GM12878 (cell line): ENCODE measurements at regions not wholly inside any gene's neighbourhood (a gene's known extent, or its start where the extent isn't known, plus 50 kb on each side); places are given as distances from the start of the nearest gene placed in this dataset.

Experiments used
- ATAC-seq: fragments of 200-7000 bp; cut with Tn5 transposase; 3 replicates; pipeline ENCODE4 v1.9.1; 2020; ENCODE audit warnings: mild to moderate bottlenecking, moderate library complexity
- BruUV-seq: library from RNA; stranded (reverse); fragments of 400-500 nt; replicated peaks from 2 replicates; lab custom pipeline; 2021; lab: Mats Ljungman, UMichigan
- CTCF ChIA-PET: fragments of 300-600 bp; sonication (Branson Sonifier 250); formaldehyde crosslinking; extraction: SDS; loops from one replicate; lab custom pipeline; 2021; ENCODE audit warnings: inconsistent platforms; lab: Yijun Ruan, JAX
- POLR2A ChIA-PET: fragments of 350-600 bp; formaldehyde crosslinking; extraction: SDS; loops from one replicate; lab custom pipeline; 2021; ENCODE audit warnings: inconsistent platforms; lab: Charles Lee
- RAD21 ChIA-PET: fragments of 300-600 bp; sonication (Branson Sonifier 250); formaldehyde crosslinking; loops from one replicate; lab custom pipeline; 2023; ENCODE audit warnings: antibody characterized with exemption; ENCODE audit not compliant: unreplicated experiment; lab: Charles Lee
- SMC1A ChIA-PET: fragments of 300-600 bp; sonication (Branson Sonifier 250); formaldehyde crosslinking; loops from one replicate; lab custom pipeline; 2023; ENCODE audit not compliant: unreplicated experiment, uncharacterized antibody; lab: Charles Lee
- DNase-seq: peaks from one replicate; pipeline ENCODE4 v3.0.0-alpha.2; 2011; ENCODE audit warnings: low read depth, low spot score
- FAIRE-seq: peaks from 3 replicates; lab custom pipeline; 2011; peaks lifted over from hg19 to GRCh38; lab: Jason Lieb, UNC
- H2AFZ ChIP-seq: 2 replicates; pipeline ENCODE4 v1.6.0; 2011; ENCODE audit warnings: low read depth, low read length, control low read depth; ENCODE audit not compliant: control insufficient read depth
- H3K27ac ChIP-seq: 2 replicates; pipeline ENCODE4 v1.5.1; 2011; ENCODE audit warnings: control low read depth; ENCODE audit not compliant: control insufficient read depth, insufficient read depth
- H3K27me3 ChIP-seq, 2 experiments: replicated peaks in 1 of 2; 2 replicates each; pipeline versions ENCODE4 v1.6.0 to v1.6.1; 2011; ENCODE audit warnings: low read length in 1 of 2; ENCODE audit not compliant: control insufficient read depth in 2 of 2, insufficient read depth in 2 of 2
- H3K36me3 ChIP-seq, 2 experiments: 2 replicates each; pipeline ENCODE4 v1.5.1; 2011; ENCODE audit warnings: low read length in 1 of 2; ENCODE audit not compliant: control insufficient read depth in 2 of 2, insufficient read depth in 2 of 2
- H3K4me1 ChIP-seq: 2 replicates; pipeline ENCODE4 v1.6.1; 2011; ENCODE audit warnings: mild to moderate bottlenecking, low read length, moderate library complexity, mixed read lengths; ENCODE audit not compliant: control insufficient read depth, insufficient read depth
- H3K4me2 ChIP-seq: 2 replicates; pipeline ENCODE4 v1.6.0; 2011; ENCODE audit warnings: control low read depth; ENCODE audit not compliant: control insufficient read depth, insufficient read depth
- H3K4me3 ChIP-seq: fragments of 200-600 bp; sonication (generic); 2 replicates; pipeline ENCODE4 v1.5.1; 2016
- H3K79me2 ChIP-seq: 2 replicates; pipeline ENCODE4 v1.6.0; 2011; ENCODE audit warnings: low read length; ENCODE audit not compliant: control insufficient read depth, insufficient read depth
- H3K9ac ChIP-seq: 2 replicates; pipeline ENCODE4 v1.8.0; 2011; ENCODE audit warnings: low read length, control low read depth, mixed read lengths; ENCODE audit not compliant: control insufficient read depth, insufficient read depth
- H3K9me3 ChIP-seq: replicated peaks from 3 replicates; pipeline ENCODE4 v1.5.1; 2011; ENCODE audit warnings: mild to moderate bottlenecking, low read length; ENCODE audit not compliant: control insufficient read depth, insufficient read depth
- H4K20me1 ChIP-seq: 2 replicates; pipeline ENCODE4 v1.6.0; 2011; ENCODE audit not compliant: control insufficient read depth, insufficient read depth
- BCL11A ChIP-seq: IDR thresholded peaks from 2 replicates; pipeline ENCODE4 v1.6.1; 2011; ENCODE audit warnings: low read depth, low read length
- BHLHE40 ChIP-seq, 2 experiments: fragments of 450-650 bp in 1 of 2; IDR thresholded peaks; 2 replicates each; pipeline ENCODE4 v1.6.1; 2011 to 2017; ENCODE audit warnings: low read depth in 2 of 2, borderline replicate concordance in 1 of 2, improper control_type of control experiment in 1 of 2, low read length in 1 of 2, mild to moderate bottlenecking in 1 of 2
- CHD2 ChIP-seq: IDR thresholded peaks from 2 replicates; pipeline ENCODE4 v1.6.1; 2011; ENCODE audit warnings: low read depth, low read length, improper control_type of control experiment, borderline replicate concordance
- EP300 ChIP-seq, 2 experiments: fragments of 150-350 bp in 1 of 2; IDR thresholded peaks; 2 replicates each; pipeline ENCODE4 v1.6.1; 2011 to 2012; ENCODE audit warnings: low read depth in 2 of 2, low read length in 2 of 2, borderline replicate concordance in 1 of 2, improper control_type of control experiment in 1 of 2, inconsistent platforms in 1 of 2; ENCODE audit not compliant: control insufficient read depth in 1 of 2
- JUNB ChIP-seq: IDR thresholded peaks from 2 replicates; pipeline ENCODE4 v1.6.1; 2016; ENCODE audit warnings: antibody characterized with exemption, mild to moderate bottlenecking
- NFIC ChIP-seq: IDR thresholded peaks from 2 replicates; pipeline ENCODE4 v1.6.1; 2012; ENCODE audit warnings: low read depth, mild to moderate bottlenecking, inconsistent platforms, low read length, moderate library complexity
- PAX5 ChIP-seq: IDR thresholded peaks from 2 replicates; pipeline ENCODE4 v1.6.1; 2011; ENCODE audit warnings: low read depth, low read length, borderline replicate concordance
- SUPT20H ChIP-seq: IDR thresholded peaks from 2 replicates; pipeline ENCODE4 v1.6.1; 2011; ENCODE audit warnings: low read depth, mild to moderate bottlenecking, low read length, moderate library complexity, borderline replicate concordance; ENCODE audit not compliant: control insufficient read depth
- TCF7 ChIP-seq: IDR thresholded peaks from 2 replicates; pipeline ENCODE4 v1.6.1; 2014; ENCODE audit warnings: antibody characterized with exemption, borderline replicate concordance
- ZBED1 ChIP-seq: IDR thresholded peaks from 2 replicates; pipeline ENCODE4 v1.6.1; 2016; ENCODE audit warnings: borderline replicate concordance
- WGBS: methylation state at CpG from one replicate; pipeline ENCODE4 v1.1.6; 2016; ENCODE audit warnings: low lambda C conversion rate; ENCODE audit not compliant: insufficient replicate concordance, insufficient coverage; ENCODE audit errors: missing lambda C conversion rate; 5-methylcytosine and 5-hydroxymethylcytosine counted together
- in situ Hi-C: fragments of 300-500 bp; cut with MboI; formaldehyde crosslinking; loops from 9 replicates; pipeline ENCODE4 v1.14.3; 2018; ENCODE audit warnings: mixed read lengths
- intact Hi-C: fragments of 100-400 bp; cut with micrococcal nuclease; formaldehyde crosslinking; loops from one replicate; pipeline ENCODE4 v1.14.2; 2022; ENCODE audit not compliant: unreplicated experiment
- TF ChIP-seq, protein P1 (sequence below): fragments of 450-650 bp; IDR thresholded peaks from 2 replicates; pipeline ENCODE4 v1.6.1; 2017; ENCODE audit warnings: borderline replicate concordance

DNA sequence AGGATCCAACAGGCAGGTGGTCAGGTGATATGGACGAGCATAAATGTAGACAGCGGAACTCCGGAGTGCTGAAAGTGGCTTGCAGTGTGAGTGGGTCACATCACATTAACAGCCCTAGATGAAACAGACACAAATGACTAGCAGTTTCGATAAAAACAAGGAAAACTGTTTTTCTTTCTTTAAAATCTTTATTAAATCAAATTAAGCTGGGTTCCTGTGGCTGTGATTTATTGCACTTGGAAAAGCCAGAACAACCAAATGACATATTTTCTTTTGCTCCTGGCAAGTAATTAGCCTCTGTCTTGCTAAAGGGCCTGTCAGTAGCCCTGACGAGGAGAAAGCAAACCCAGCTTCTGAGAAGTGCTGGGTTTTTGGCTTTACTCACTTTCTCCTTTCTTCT lies 152.9 kb upstream of the DDX18 start:
- Histone ChIP-seq H3K79me2 (no peaks in the 10 kb centered on the region), H4K20me1 (no peaks in the 10 kb centered on the region), H3K36me3 (no peaks in the 10 kb centered on the region), H3K9me3 (no peaks in the 10 kb centered on the region), H3K4me2 (no peak overlapping the region), H3K4me1 (no peaks in the 10 kb centered on the region), H2AFZ (no peak overlapping the region), H3K4me3 (no peak overlapping the region), H3K9ac (no peak overlapping the region), H3K27ac (no peak overlapping the region), H3K27me3 (no peaks in the 10 kb centered on the region)
- ATAC-seq (no peak), FAIRE-seq (no peak), DNase-seq (no peak)
- WGBS: 39% methylated on average over 5 of the region's 5 CpGs
- RAD21 ChIA-PET: no interaction called here
- no TSS peak for BruUV-seq
- SMC1A ChIA-PET: no interaction called here
- CTCF ChIA-PET: no interaction called here
- TF ChIP-seq CHD2 (no peak), ZBED1 (no peak), NFIC (no peak), EP300 (IDR thresholded peaks at IDR 0.05; ENCODE audit: borderline replicate concordance in 1 of 2, control insufficient read depth in 1 of 2, low read depth in 2 of 2, low read length in 2 of 2) (no peak), BCL11A (no peak), BHLHE40 (IDR thresholded peaks at IDR 0.05; ENCODE audit: borderline replicate concordance in 1 of 2, low read depth in 2 of 2, low read length in 1 of 2) (no peak), JUNB (no peak), TCF7 (no peak), PAX5 (no peak), SUPT20H (no peak)
- TF ChIP-seq, protein P1, sequence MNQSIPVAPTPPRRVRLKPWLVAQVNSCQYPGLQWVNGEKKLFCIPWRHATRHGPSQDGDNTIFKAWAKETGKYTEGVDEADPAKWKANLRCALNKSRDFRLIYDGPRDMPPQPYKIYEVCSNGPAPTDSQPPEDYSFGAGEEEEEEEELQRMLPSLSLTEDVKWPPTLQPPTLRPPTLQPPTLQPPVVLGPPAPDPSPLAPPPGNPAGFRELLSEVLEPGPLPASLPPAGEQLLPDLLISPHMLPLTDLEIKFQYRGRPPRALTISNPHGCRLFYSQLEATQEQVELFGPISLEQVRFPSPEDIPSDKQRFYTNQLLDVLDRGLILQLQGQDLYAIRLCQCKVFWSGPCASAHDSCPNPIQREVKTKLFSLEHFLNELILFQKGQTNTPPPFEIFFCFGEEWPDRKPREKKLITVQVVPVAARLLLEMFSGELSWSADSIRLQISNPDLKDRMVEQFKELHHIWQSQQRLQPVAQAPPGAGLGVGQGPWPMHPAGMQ: no peak
- in situ Hi-C loops (no loop called here), intact Hi-C loops (no loop called here)
- POLR2A ChIA-PET: no interaction called here
